Osteocyte (in vitro differentiated cells): ENCODE measurements at regions not wholly inside any gene's neighbourhood (a gene's known extent, or its start where the extent isn't known, plus 50 kb on each side); places are given as distances from the start of the nearest gene placed in this dataset.

Source experiments
- DNase-seq: peaks from one replicate; pipeline ENCODE4 v3.0.0; 2021; ENCODE audit warnings: mixed read lengths; ENCODE audit not compliant: unreplicated experiment; ENCODE audit errors: extremely low spot score
- H3K27ac Mint-ChIP-seq: one replicate; pipeline ENCODE4 v1.8.0; 2021; ENCODE audit warnings: mild to moderate bottlenecking, mixed read lengths; ENCODE audit not compliant: unreplicated experiment
- H3K27me3 Mint-ChIP-seq: one replicate; pipeline ENCODE4 v1.8.0; 2021; ENCODE audit warnings: mixed read lengths; ENCODE audit not compliant: unreplicated experiment
- H3K36me3 Mint-ChIP-seq: one replicate; pipeline ENCODE4 v1.8.0; 2021; ENCODE audit warnings: mixed read lengths; ENCODE audit not compliant: unreplicated experiment
- H3K4me1 Mint-ChIP-seq: one replicate; pipeline ENCODE4 v1.8.0; 2021; ENCODE audit warnings: mixed read lengths; ENCODE audit not compliant: unreplicated experiment
- H3K4me3 Mint-ChIP-seq: one replicate; pipeline ENCODE4 v1.8.0; 2021; ENCODE audit warnings: mild to moderate bottlenecking, moderate library complexity, mixed read lengths; ENCODE audit not compliant: unreplicated experiment
- H3K9me3 Mint-ChIP-seq: one replicate; pipeline ENCODE4 v1.8.0; 2021; ENCODE audit warnings: mixed read lengths; ENCODE audit not compliant: unreplicated experiment
- CTCF ChIP-seq: fragments of 200-600 bp; sonication (generic); IDR thresholded peaks from 2 replicates; pipeline ENCODE4 v1.5.0; 2021; ENCODE audit warnings: antibody characterized with exemption, mild to moderate bottlenecking, moderate library complexity

GRCh38 chr11:105520706-105521345 lies 89.0 kb upstream of the GRIA4 start:
- H3K4me3 Mint-ChIP-seq = no peak overlapping the region
- no peak for DNase-seq
- H3K9me3 Mint-ChIP-seq = peaks cover 4% of the 10 kb centered on the region
- H3K27ac Mint-ChIP-seq = no peak overlapping the region
- no peak for TF ChIP-seq CTCF
- H3K4me1 Mint-ChIP-seq = no peaks in the 10 kb centered on the region
- H3K36me3 Mint-ChIP-seq = no peaks in the 10 kb centered on the region
- peaks cover 5% of the 10 kb centered on the region for H3K27me3 Mint-ChIP-seq

- H3K9me3 Mint-ChIP-seq = no peaks in the 10 kb centered on the region
- DNase-seq = no peak
- peaks cover 4% of the 10 kb centered on the region for H3K27me3 Mint-ChIP-seq
- no peaks in the 10 kb centered on the region for H3K36me3 Mint-ChIP-seq
- H3K4me3 Mint-ChIP-seq = no peak overlapping the region
- H3K27ac Mint-ChIP-seq = no peak overlapping the region
- TF ChIP-seq CTCF = no peak
- H3K4me1 Mint-ChIP-seq = no peaks in the 10 kb centered on the region
These were observed 102.2 kb upstream of the GRIA4 start for GRCh38 chr11:105507496-105508254.

GRCh38 chr11:105492010-105492409 lies 117.9 kb upstream of the GRIA4 start:
- peaks cover 3% of the 10 kb centered on the region for H3K27me3 Mint-ChIP-seq
- DNase-seq = no peak
- H3K27ac Mint-ChIP-seq = no peak overlapping the region
- no peaks in the 10 kb centered on the region for H3K9me3 Mint-ChIP-seq
- H3K36me3 Mint-ChIP-seq = no peaks in the 10 kb centered on the region
- TF ChIP-seq CTCF = no peak
- no peak overlapping the region for H3K4me3 Mint-ChIP-seq
- H3K4me1 Mint-ChIP-seq = no peaks in the 10 kb centered on the region

GRCh38 chr11:105491394-105491793 lies 118.5 kb upstream of the GRIA4 start:
- no peak for TF ChIP-seq CTCF
- H3K4me1 Mint-ChIP-seq = no peaks in the 10 kb centered on the region
- H3K9me3 Mint-ChIP-seq = no peaks in the 10 kb centered on the region
- H3K36me3 Mint-ChIP-seq = no peaks in the 10 kb centered on the region
- no peak overlapping the region for H3K27ac Mint-ChIP-seq
- DNase-seq = no peak
- H3K4me3 Mint-ChIP-seq = no peak overlapping the region
- H3K27me3 Mint-ChIP-seq = peaks cover 3% of the 10 kb centered on the region

- no peaks in the 10 kb centered on the region for H3K9me3 Mint-ChIP-seq
- no peaks in the 10 kb centered on the region for H3K4me1 Mint-ChIP-seq
- peaks cover 3% of the 10 kb centered on the region for H3K27me3 Mint-ChIP-seq
- no peak overlapping the region for H3K4me3 Mint-ChIP-seq
- H3K27ac Mint-ChIP-seq = no peak overlapping the region
- DNase-seq = no peak
- TF ChIP-seq CTCF = no peak
- H3K36me3 Mint-ChIP-seq = no peaks in the 10 kb centered on the region
These were observed 119.5 kb upstream of the GRIA4 start for GRCh38 chr11:105490333-105490732.
